ENCODE measurements at regions not wholly inside any gene's neighbourhood (a gene's known extent, or its start where the extent isn't known, plus 50 kb on each side); places are given as distances from the start of the nearest gene placed in this dataset.

- no peak overlapping the region for H3K4me3 ChIP-seq (ENCODE audit: low read length)
- no peak for DNase-seq (ENCODE audit: low read depth, low spot score)
Observed at GRCh38 chr6:14795451-14795850, 450.4 kb upstream of the JARID2 start.

GRCh38 chr6:14796974-14797762 lies 448.7 kb upstream of the JARID2 start:
- no peak for DNase-seq (ENCODE audit: low read depth, low spot score)

GRCh38 chr6:14797875-14798593 lies 447.8 kb upstream of the JARID2 start:
- DNase-seq (ENCODE audit: low read depth, low spot score) = no peak
- H3K4me3 ChIP-seq (ENCODE audit: low read length) = no peak overlapping the region

More at GRCh38 chr6:14796974-14797762, 448.7 kb upstream of the JARID2 start:
- H3K4me3 ChIP-seq (ENCODE audit: low read length) = no peak overlapping the region

- H3K4me3 ChIP-seq (ENCODE audit: low read length) = no peak overlapping the region
- no peak for DNase-seq (ENCODE audit: low read depth, low spot score)
Observed at GRCh38 chr6:14798594-14798982, 447.3 kb upstream of the JARID2 start.

- H3K4me3 ChIP-seq (ENCODE audit: low read length) = no peak overlapping the region
- no peak for DNase-seq (ENCODE audit: low read depth, low spot score)
Observed at GRCh38 chr6:14798996-14799588, 446.8 kb upstream of the JARID2 start.

GRCh38 chr6:14799928-14800327 lies 445.9 kb upstream of the JARID2 start:
- peak; percentile 77 for DNase-seq (ENCODE audit: low read depth, low spot score)
- no peak overlapping the region for H3K4me3 ChIP-seq (ENCODE audit: low read length)

GRCh38 chr6:14802514-14803160 lies 443.2 kb upstream of the JARID2 start:
- DNase-seq (ENCODE audit: low read depth, low spot score) = no peak
- H3K4me3 ChIP-seq (ENCODE audit: low read length) = no peak overlapping the region

- no peak for DNase-seq (ENCODE audit: low read depth, low spot score)
Observed at GRCh38 chr6:14804001-14804784, 441.7 kb upstream of the JARID2 start.

GRCh38 chr6:14804785-14805210 lies 441.1 kb upstream of the JARID2 start:
- DNase-seq (ENCODE audit: low read depth, low spot score) = no peak
- no peak overlapping the region for H3K4me3 ChIP-seq (ENCODE audit: low read length)

More at GRCh38 chr6:14804001-14804784, 441.7 kb upstream of the JARID2 start:
- no peak overlapping the region for H3K4me3 ChIP-seq (ENCODE audit: low read length)

GRCh38 chr6:14806101-14806500 lies 439.8 kb upstream of the JARID2 start:
- no peak for DNase-seq (ENCODE audit: low read depth, low spot score)
- no peak overlapping the region for H3K4me3 ChIP-seq (ENCODE audit: low read length)

GRCh38 chr6:14807130-14807529 lies 438.7 kb upstream of the JARID2 start:
- H3K4me3 ChIP-seq (ENCODE audit: low read length) = no peak overlapping the region
- DNase-seq (ENCODE audit: low read depth, low spot score) = no peak

- no peak for DNase-seq (ENCODE audit: low read depth, low spot score)
- H3K4me3 ChIP-seq (ENCODE audit: low read length) = no peak overlapping the region
Observed at GRCh38 chr6:14807971-14808370, 437.9 kb upstream of the JARID2 start.

- no peak for DNase-seq (ENCODE audit: low read depth, low spot score)
- H3K4me3 ChIP-seq (ENCODE audit: low read length) = no peak overlapping the region
Observed at GRCh38 chr6:14810021-14810420, 435.8 kb upstream of the JARID2 start.

- no peak for DNase-seq (ENCODE audit: low read depth, low spot score)
- no peak overlapping the region for H3K4me3 ChIP-seq (ENCODE audit: low read length)
Observed at GRCh38 chr6:14811775-14812428, 434.0 kb upstream of the JARID2 start.

- DNase-seq (ENCODE audit: low read depth, low spot score) = no peak
- H3K4me3 ChIP-seq (ENCODE audit: low read length) = no peak overlapping the region
Observed at GRCh38 chr6:14814016-14814415, 431.9 kb upstream of the JARID2 start.

GRCh38 chr6:14816116-14816859 lies 429.6 kb upstream of the JARID2 start:
- DNase-seq (ENCODE audit: low read depth, low spot score) = no peak
- H3K4me3 ChIP-seq (ENCODE audit: low read length) = no peak overlapping the region

- DNase-seq (ENCODE audit: low read depth, low spot score) = no peak
- H3K4me3 ChIP-seq (ENCODE audit: low read length) = no peak overlapping the region
Observed at GRCh38 chr6:14817074-14817473, 428.8 kb upstream of the JARID2 start.

GRCh38 chr6:14818422-14818884 lies 427.4 kb upstream of the JARID2 start:
- DNase-seq (ENCODE audit: low read depth, low spot score) = no peak
- no peak overlapping the region for H3K4me3 ChIP-seq (ENCODE audit: low read length)
